Effector memory CD4-positive, alpha-beta T cell (primary cell): ENCODE measurements at regions not wholly inside any gene's neighbourhood (a gene's known extent, or its start where the extent isn't known, plus 50 kb on each side); places are given as distances from the start of the nearest gene placed in this dataset.
"Not testable (repeated sequence)": the region's sequence is repeated elsewhere in the genome, so short reads cannot be mapped to it uniquely, and the experiment has no call there.

Experiments
- DNase-seq, 3 donors: peaks; one replicate each; pipeline ENCODE4 v3.0.0-alpha.2; 2020
- H3K27ac ChIP-seq: 2 replicates; pipeline ENCODE4 v1.7.0; 2013; ENCODE audit warnings: mild to moderate bottlenecking, low read length, moderate library complexity; ENCODE audit not compliant: insufficient read depth, poor library complexity, severe bottlenecking
- H3K27me3 ChIP-seq: replicated peaks from 2 replicates; pipeline ENCODE4 v1.7.0; 2013; ENCODE audit warnings: mild to moderate bottlenecking, low read length; ENCODE audit not compliant: insufficient read depth, control insufficient read depth, poor library complexity, severe bottlenecking
- H3K36me3 ChIP-seq: 2 replicates; pipeline ENCODE4 v1.7.0; 2013; ENCODE audit warnings: mild to moderate bottlenecking, low read length, moderate library complexity; ENCODE audit not compliant: control insufficient read depth, insufficient read depth
- H3K4me1 ChIP-seq: 2 replicates; pipeline ENCODE4 v1.7.0; 2013; ENCODE audit warnings: low read length, mild to moderate bottlenecking; ENCODE audit not compliant: control insufficient read depth, insufficient read depth, poor library complexity, severe bottlenecking
- H3K4me3 ChIP-seq: 2 replicates; pipeline ENCODE4 v1.7.0; 2013; ENCODE audit warnings: low read length, low read depth, mild to moderate bottlenecking; ENCODE audit not compliant: insufficient read depth, poor library complexity, severe bottlenecking
- H3K9me3 ChIP-seq: 2 replicates; pipeline ENCODE4 v1.7.0; 2013; ENCODE audit warnings: mild to moderate bottlenecking, low read length, moderate library complexity; ENCODE audit not compliant: control insufficient read depth

DNA sequence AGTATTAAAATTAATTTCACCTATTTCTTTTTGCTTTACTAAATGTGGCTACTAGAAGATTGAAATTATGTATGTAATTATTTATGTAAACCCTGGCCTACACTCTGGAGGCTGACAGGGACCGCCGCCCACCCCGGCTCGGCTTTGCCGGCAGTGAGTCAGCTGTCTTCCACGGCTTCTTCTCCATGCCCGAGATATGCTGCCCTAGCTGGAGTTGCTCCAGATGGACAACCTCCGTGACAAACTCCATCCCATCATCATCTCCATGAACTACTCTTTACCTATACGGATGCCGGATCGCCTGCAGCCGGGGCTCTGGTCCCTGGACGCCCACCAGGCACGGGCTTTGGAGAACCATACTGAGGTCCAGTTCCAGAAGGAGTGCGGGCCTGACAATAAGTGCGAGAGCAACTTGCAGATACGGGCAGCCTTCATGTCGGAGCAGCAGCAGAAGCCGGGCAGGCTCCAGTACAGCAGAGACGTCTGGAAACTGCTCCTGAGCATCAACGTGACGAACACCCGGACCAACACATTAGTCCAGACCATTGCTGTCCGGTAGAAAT is 86.9 kb upstream of the NID2 start:
- no peak for DNase-seq
- no peak overlapping the region for H3K27ac ChIP-seq
- no peaks in the 10 kb centered on the region for H3K36me3 ChIP-seq
- no peaks in the 10 kb centered on the region for H3K9me3 ChIP-seq
- H3K4me1 ChIP-seq: no peaks in the 10 kb centered on the region
- H3K4me3 ChIP-seq: no peak overlapping the region
- H3K27me3 ChIP-seq: no peaks in the 10 kb centered on the region

- Histone ChIP-seq H3K9me3 (no peaks in the 10 kb centered on the region), H3K27ac (no peak overlapping the region), H3K27me3 (no peaks in the 10 kb centered on the region), H3K4me3 (no peak overlapping the region), H3K4me1 (no peaks in the 10 kb centered on the region), H3K36me3 (no peaks in the 10 kb centered on the region)
- DNase-seq: no peak
Measured at GRCh38 chr14:52154992-52155650, 86.3 kb upstream of the NID2 start.

GRCh38 chr14:52153939-52154338 is 85.1 kb upstream of the NID2 start:
- no peaks in the 10 kb centered on the region for H3K27me3 ChIP-seq
- no peaks in the 10 kb centered on the region for H3K4me1 ChIP-seq
- H3K9me3 ChIP-seq: no peaks in the 10 kb centered on the region
- DNase-seq: no peak
- no peaks in the 10 kb centered on the region for H3K36me3 ChIP-seq
- H3K27ac ChIP-seq: no peak overlapping the region
- no peak overlapping the region for H3K4me3 ChIP-seq

DNA sequence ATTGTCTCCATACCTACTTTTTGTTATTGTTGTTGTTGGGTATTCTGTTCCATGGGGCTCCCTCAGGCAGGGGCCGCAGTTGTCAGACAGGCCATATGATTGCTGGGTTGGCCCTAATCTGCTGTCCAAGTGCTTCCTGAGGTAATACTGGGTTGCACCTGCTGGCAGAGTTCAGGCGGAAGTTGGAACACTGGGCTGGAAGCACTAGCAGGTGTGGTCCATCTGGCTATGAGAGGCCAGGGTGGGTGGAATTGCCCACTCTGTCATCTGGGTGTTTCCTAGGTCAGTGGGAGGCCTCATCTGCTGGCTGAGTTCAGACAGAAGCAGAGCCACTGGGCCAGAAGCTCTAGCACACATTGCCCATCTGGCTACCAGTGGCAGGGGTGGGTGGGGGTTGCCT is 81.3 kb upstream of the NID2 start:
- Histone ChIP-seq H3K9me3 (no peaks in the 10 kb centered on the region), H3K4me3 (no peak overlapping the region), H3K27ac (no peak overlapping the region), H3K4me1 (no peaks in the 10 kb centered on the region), H3K36me3 (no peaks in the 10 kb centered on the region), H3K27me3 (no peaks in the 10 kb centered on the region)
- DNase-seq: no peak

GRCh38 chr14:52148371-52148770 is 79.5 kb upstream of the NID2 start:
- no peaks in the 10 kb centered on the region for H3K4me1 ChIP-seq
- DNase-seq: no peak
- no peaks in the 10 kb centered on the region for H3K36me3 ChIP-seq
- H3K9me3 ChIP-seq: no peaks in the 10 kb centered on the region
- no peaks in the 10 kb centered on the region for H3K27me3 ChIP-seq
- H3K4me3 ChIP-seq: no peak overlapping the region
- H3K27ac ChIP-seq: no peak overlapping the region

- Histone ChIP-seq H3K4me3 (no peak overlapping the region), H3K36me3 (no peaks in the 10 kb centered on the region), H3K4me1 (no peaks in the 10 kb centered on the region), H3K27ac (no peak overlapping the region), H3K9me3 (no peaks in the 10 kb centered on the region), H3K27me3 (no peaks in the 10 kb centered on the region)
- no peak for DNase-seq
Measured at GRCh38 chr14:52146504-52146903, 77.6 kb upstream of the NID2 start.

- not testable (repeated sequence) for H3K4me3 ChIP-seq, H3K4me1 ChIP-seq, DNase-seq, H3K36me3 ChIP-seq, H3K27me3 ChIP-seq, H3K9me3 ChIP-seq, H3K27ac ChIP-seq
Measured at GRCh38 chr14:52144099-52144498, 75.2 kb upstream of the NID2 start.

GRCh38 chr14:52142504-52142903 is 73.6 kb upstream of the NID2 start:
- Histone ChIP-seq H3K27me3 (no peaks in the 10 kb centered on the region), H3K4me1 (no peaks in the 10 kb centered on the region), H3K36me3 (no peaks in the 10 kb centered on the region), H3K4me3 (no peak overlapping the region), H3K9me3 (no peaks in the 10 kb centered on the region), H3K27ac (no peak overlapping the region)
- DNase-seq: no peak

DNA sequence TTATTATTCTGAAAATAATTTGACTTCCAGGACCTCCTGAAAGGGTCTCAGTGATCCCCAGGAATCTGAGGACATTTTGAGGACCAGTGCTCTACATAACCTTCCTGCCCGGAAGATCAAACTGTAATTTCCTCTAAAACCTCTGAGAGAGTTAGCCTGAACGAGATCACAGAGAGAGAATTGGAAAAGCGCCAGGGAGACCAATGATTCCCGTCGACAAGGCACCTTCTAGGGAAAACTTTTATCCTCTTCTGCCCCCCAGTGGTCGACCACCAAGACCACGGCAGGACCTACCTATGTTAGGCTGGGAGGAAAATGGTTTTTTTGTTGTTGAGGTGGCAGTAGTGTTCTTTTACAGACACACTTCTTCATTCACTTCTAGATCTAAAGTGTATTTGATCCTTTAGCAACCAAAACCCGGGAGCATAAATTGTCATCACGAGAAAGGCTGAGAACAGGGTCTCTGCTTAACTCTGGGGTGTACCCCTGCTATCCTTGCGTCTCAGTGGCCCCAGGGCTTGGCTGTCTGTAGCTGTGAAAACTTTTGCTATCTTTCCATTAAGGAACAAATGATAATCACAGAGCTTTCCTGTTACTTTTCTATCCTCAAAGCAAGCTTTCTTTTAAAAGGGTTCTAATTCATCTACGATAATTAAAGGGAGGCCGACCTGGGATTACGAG is 62.9 kb upstream of the NID2 start:
- no peaks in the 10 kb centered on the region for H3K9me3 ChIP-seq
- no peak for DNase-seq
- no peaks in the 10 kb centered on the region for H3K36me3 ChIP-seq
- H3K27me3 ChIP-seq: no peaks in the 10 kb centered on the region
- H3K4me3 ChIP-seq: no peak overlapping the region
- H3K27ac ChIP-seq: no peak overlapping the region
- no peaks in the 10 kb centered on the region for H3K4me1 ChIP-seq

DNA sequence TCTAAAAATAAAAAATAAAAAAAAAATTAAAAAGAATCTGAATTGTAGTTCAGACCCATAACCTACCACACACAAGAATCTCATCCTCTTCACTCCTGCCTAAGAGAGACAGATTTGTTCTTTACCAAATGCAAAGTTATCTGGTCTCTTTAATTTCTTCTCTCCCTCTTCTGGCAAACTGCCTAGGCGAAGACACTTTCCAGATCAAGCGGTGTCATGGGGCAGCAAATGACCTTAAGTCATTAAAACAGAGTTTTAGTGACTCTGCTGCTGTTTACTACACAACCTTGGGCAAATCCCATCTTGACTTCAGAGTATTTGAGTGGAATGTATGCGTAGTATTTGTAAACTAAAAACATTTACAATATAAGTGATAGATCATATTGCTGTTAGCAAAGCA is 60.9 kb upstream of the NID2 start:
- Histone ChIP-seq H3K4me1 (no peaks in the 10 kb centered on the region), H3K27me3 (no peaks in the 10 kb centered on the region), H3K36me3 (no peaks in the 10 kb centered on the region), H3K4me3 (no peak overlapping the region), H3K27ac (no peak overlapping the region), H3K9me3 (no peaks in the 10 kb centered on the region)
- no peak for DNase-seq
